HG02763 (cell line): ENCODE measurements at regions not wholly inside any gene's neighbourhood (a gene's known extent, or its start where the extent isn't known, plus 50 kb on each side); places are given as distances from the start of the nearest gene placed in this dataset.

ENCODE experiments used
- ATAC-seq: cut with Tn5 transposase; IDR thresholded peaks from one replicate; pipeline ENCODE4 v1.9.1; 2021; ENCODE audit warnings: mild to moderate bottlenecking, moderate library complexity; ENCODE audit not compliant: unreplicated experiment

DNA sequence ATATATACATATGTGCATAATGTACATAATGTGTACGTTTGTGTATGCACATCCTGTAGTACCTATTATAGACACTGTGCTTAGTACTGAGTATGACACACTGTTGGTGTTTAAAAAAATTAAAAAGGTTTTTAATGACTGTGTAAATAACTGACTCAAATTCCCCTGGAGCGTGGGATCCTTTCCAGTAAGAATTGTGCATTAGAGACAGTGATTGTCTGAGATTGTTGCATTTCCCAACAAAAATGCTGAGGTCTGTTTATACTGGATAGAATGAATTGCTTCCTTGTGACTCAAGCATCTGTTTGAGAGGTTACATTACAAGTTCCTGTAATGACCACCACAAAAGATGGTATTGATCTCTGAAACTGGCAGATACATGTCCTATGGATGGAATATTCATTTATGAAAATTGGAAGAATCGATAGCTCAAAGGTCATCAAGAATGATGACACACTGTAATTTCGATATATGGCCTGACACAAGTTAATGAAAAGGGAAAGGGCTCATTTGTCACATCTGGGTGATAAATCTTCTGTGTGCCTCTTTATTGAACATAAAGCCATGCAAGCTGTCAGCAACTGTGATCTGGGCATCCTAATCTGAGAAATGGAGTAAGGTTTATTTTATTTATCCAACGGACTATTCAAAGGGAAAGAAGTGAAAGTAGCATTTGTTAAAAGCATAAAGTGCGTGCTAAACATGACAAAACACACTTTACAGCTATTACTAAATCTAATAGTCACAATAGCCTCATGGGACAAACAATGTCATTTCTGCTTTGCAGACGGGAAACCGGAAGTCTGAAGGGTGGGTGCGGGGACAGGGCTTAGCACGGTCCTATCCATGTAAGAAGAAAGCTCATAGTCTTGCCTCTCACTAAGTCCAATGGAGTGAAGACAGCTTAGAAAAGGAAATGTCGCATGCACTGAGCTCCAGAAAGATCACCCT, 228.8 kb downstream of the CDH11 start:
- no peak for ATAC-seq

GRCh38 chr16:64889446-64889845, 232.4 kb downstream of the CDH11 start:
- no peak for ATAC-seq

DNA sequence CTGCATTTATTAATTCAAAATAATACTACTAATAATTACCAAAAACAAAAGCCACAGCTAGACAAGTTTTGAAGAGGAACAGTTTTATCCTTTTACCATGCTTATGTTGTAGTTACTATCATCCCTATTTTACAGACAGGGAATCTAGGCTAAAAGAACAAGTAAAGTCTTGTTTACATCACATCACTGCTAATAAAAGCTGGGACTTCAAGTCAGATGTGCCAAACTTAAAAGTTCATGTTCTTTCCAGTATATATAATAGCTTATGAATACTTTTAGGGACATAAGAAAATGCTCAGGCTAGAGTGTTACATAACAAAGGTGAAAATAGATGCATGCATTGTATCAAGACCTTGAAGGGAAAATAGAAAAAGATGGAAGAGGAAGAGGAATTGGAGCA, 234.2 kb downstream of the CDH11 start:
- no peak for ATAC-seq

DNA sequence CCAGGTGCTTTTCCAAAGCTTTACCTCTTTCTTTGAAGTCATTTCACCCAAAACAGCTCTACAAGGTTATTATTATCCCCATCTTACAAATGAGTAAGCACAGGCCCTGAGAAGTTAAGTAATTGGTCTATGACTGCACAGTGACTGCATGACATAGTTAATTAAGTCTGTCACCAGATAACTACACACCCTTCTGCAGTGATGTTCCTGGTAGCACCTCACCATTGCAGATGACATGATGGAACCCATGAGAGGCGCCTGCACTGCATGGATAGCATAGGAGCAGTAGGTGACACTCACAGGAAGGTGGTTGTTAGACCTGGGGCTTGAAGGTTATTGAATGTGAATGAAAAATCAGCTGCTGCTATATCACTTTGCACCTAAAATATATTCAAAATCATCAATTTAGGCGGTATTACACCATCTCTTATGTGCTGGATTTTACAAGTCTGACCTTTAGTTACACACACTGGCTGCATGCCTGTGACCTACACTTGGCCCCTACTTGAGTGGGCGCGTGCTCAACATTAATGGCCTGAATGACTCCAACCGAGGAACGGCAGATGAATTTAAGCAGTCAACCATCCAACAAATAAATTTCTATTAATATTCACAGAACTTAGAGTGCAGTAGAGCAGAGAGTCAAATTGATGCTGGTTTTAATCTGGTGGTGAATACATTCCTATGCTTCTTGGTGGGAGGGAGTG, 239.6 kb downstream of the CDH11 start:
- no peak for ATAC-seq

DNA sequence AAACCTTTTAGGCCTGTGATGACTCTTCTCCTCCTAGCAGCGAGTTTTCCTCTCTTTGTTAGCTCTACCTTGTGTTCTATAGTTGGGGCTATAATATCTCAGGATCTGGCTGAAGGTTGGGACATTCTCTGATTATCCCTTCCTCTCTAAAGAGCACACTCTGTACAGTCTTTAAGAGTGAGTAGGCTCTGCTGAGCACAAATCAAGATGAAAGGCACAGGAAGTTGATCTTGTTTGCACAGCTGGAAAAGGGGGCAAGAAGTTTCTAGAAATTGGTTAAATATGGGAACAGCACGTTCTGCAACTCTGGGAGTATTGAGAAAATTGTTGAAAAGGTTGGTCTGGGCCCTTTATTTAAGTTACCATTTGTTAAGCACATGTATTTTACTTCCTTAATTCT, 240.9 kb downstream of the CDH11 start:
- no peak for ATAC-seq

GRCh38 chr16:64880006-64880405, 241.9 kb downstream of the CDH11 start:
- no peak for ATAC-seq

GRCh38 chr16:64878940-64879339, 242.9 kb downstream of the CDH11 start:
- no peak for ATAC-seq

- no peak for ATAC-seq
Measured at GRCh38 chr16:64872101-64872500, 249.8 kb downstream of the CDH11 start.

DNA sequence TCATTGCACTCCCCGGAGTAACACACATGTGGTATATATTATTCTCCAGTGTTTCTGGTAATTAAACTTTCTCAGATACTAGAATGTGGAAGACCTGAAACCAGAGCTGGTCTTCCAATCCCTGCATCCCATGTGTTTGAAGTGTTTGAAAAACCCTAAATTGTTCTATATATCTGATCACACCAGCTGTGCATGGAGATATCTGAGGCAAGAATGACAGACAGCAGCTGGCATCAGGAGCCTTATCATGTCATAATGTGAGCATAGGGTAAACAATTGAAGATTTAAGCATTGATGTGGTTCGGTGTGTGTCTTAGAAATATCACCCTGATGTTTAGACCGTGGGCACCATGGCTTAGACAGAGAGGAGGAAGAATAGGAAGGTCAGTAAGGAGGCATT, 251.0 kb downstream of the CDH11 start:
- no peak for ATAC-seq

- no peak for ATAC-seq
Measured at GRCh38 chr16:64869781-64870180, 252.1 kb downstream of the CDH11 start.

DNA sequence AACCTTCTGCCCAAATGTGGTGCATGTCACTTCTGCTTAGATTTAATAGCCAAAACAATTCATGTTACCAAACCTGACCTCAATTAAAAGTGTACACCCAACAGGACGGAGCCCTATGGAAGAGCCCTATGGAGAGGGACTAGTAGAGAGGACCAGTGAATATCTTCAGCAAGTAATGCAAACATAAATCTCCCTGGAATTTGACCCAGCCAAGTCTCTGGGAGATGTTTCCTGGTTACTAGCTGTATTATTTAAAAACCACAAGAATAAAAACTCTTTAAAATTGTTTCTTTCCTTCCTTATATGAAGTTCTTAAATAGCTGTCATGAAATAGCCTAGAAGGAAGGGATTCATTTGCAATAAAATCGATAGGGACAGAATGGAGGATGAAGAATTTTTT, 255.8 kb downstream of the CDH11 start:
- no peak for ATAC-seq

DNA sequence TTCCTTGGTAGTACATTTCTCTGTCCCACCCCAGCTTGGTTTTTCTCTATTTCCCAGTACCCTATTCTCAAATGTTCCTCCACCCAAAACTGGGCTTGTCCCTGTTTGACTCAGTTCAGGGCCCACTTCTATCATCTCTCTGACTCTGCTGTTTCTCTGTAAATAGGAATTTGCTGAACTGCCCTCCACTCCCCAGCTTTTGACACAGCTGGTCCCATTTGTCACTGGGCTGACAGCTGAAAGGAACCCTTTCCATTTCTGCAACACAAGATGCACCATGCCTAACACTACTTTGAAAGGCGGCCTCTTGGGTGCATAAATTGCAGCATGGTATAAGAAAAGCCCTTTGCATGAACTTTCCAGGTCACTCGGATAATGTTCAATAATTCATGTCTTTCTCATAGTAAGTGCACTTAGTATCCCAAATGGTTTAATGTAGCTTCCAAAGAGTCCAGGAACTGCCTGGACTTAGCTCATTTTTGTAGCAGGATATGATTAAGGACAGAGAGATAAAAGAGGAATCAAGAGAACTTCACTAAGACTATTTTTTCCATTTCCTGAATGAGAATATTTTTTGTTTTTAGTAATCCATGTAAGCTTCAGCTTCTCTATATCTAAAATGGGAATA, 256.7 kb downstream of the CDH11 start:
- no peak for ATAC-seq

DNA sequence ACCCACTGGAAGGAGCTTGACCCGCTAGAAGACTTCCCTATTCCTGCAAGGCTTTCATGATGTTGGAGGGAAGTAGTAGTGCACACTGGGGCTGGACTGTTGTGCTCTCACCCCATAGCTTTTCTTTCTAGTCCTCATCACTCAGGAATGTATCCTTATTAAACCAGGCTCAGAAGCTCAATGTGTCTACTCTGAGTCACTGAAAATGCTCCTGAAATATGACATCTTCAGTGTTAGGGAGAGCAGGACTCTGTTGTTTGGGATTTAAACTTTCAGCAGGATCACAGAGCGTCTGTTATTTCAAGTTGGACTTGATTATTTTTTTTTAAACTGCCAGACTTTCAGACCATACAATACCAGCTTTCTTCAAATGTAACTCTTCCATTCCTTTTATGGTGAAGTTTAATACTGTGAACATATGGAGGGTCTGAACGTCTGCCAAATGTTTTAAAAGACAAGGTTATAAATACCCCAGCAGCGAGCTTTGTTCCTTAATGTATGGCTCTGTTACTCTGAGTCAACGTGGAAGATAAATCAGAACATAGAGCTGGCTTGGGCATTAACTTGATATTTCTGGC, 257.5 kb downstream of the CDH11 start:
- no peak for ATAC-seq

- no peak for ATAC-seq
Measured at GRCh38 chr16:64858076-64858475, 263.8 kb downstream of the CDH11 start.

- no peak for ATAC-seq
Measured at GRCh38 chr16:64857411-64857810, 264.5 kb downstream of the CDH11 start.

- ATAC-seq, result no peak
Measured at GRCh38 chr16:64853551-64853950, 268.3 kb downstream of the CDH11 start.

DNA sequence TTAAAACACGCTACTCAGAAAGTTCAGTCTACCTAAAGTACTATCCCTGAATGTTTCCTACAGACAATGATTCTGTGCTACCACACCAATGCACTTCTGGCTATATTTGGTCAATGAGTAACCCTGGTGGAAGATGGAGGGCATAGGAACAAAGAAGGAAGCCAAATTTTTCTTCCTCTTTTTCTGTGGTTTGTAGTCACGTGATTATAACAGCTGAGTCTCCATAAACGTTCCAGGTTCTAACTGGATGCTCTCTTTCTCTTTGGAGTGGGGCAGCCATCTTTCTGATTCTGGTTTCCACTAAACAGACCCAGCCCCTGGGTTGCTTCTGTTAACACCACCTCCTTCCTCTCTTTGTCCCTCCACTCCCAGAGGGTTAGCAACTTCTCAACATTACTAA, 274.9 kb downstream of the CDH11 start:
- no peak for ATAC-seq

DNA sequence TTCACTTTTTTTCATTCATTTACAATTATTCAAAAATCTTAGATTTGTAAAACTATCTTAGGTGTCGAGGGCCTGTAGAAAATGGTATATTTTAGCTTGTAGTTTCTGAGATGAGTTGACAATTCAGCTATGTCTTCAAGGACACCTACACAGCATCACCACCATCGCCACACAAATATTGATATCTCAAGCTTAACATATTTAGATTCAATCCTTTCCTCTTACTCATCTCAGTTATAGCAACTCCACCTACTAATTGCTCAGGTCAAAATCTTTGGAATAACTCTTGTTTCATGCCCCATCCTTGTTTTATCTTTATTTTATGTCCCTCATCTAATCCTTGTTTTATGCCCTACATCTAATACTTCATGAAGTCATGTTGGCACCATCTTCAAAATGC, 276.8 kb downstream of the CDH11 start:
- ATAC-seq, result no peak

- no peak for ATAC-seq
Measured at GRCh38 chr16:64841482-64841881, 280.4 kb downstream of the CDH11 start.

GRCh38 chr16:64841071-64841470, 280.8 kb downstream of the CDH11 start:
- ATAC-seq, result no peak

- no peak for ATAC-seq
Measured at GRCh38 chr16:64830653-64831052, 291.2 kb downstream of the CDH11 start.
